B cell (primary cell): ENCODE measurements at regions not wholly inside any gene's neighbourhood (a gene's known extent, or its start where the extent isn't known, plus 50 kb on each side); places are given as distances from the start of the nearest gene placed in this dataset.

Experiments
- ATAC-seq: fragments of 200-7000 bp; cut with Tn5 transposase; one replicate; pipeline ENCODE4 v1.10.0; 2021; ENCODE audit warnings: low read depth, mild to moderate bottlenecking, moderate number of reproducible peaks, moderate library complexity
- CTCF ChIA-PET: fragments of 350-600 bp; sonication (Branson Sonifier 250); formaldehyde crosslinking; loops from one replicate; lab custom pipeline; 2021; ENCODE audit warnings: antibody characterized with exemption, inconsistent platforms; lab: Charles Lee
- POLR2A ChIA-PET: fragments of 350-600 bp; sonication (Branson Sonifier 250); formaldehyde crosslinking; loops from one replicate; lab custom pipeline; 2021; ENCODE audit warnings: antibody characterized with exemption; lab: Charles Lee
- DNase-seq: peaks from one replicate; pipeline ENCODE4 v3.0.0; 2013
- H2AFZ ChIP-seq: 2 replicates; pipeline ENCODE4 v1.6.1; 2012; ENCODE audit warnings: mild to moderate bottlenecking, low read depth, low read length; ENCODE audit not compliant: insufficient read depth, poor library complexity, severe bottlenecking
- H3K27ac ChIP-seq, 2 donors: 1 replicate in 1 of 2; 2 replicates in 1 of 2; pipeline ENCODE4 v1.5.1; 2012 to 2013; ENCODE audit warnings: low read length in 2 of 2, mild to moderate bottlenecking in 2 of 2, moderate library complexity in 1 of 2
- H3K27me3 ChIP-seq, 4 experiments: fragments of 200-600 bp in 1 of 4; sonication (generic) in 1 of 4; replicated peaks in 1 of 4; 1 replicate in 2 of 4; 2 replicates in 2 of 4; pipeline versions ENCODE4 v1.6.1 to v1.7.0; 2013 to 2016; ENCODE audit warnings: low read length in 3 of 4, mild to moderate bottlenecking in 2 of 4, mixed read lengths in 1 of 4, moderate library complexity in 1 of 4; ENCODE audit not compliant: insufficient read depth in 4 of 4, control insufficient read depth in 3 of 4; ENCODE audit errors: control extremely low read depth in 1 of 4
- H3K36me3 ChIP-seq, 2 experiments: replicated peaks in 1 of 2; 1 replicate in 1 of 2; 2 replicates in 1 of 2; pipeline versions ENCODE4 v1.6.1 to v1.7.1; 2013; ENCODE audit warnings: low read length in 1 of 2; ENCODE audit not compliant: insufficient read depth in 2 of 2, control insufficient read depth in 1 of 2; ENCODE audit errors: control extremely low read depth in 1 of 2, extremely low read depth in 1 of 2
- H3K4me1 ChIP-seq, 2 donors: fragments of 200-600 bp in 1 of 2; sonication (generic) in 1 of 2; 1 replicate in 1 of 2; 2 replicates in 1 of 2; pipeline versions ENCODE4 v1.5.1 to v1.6.1; 2013 to 2017; ENCODE audit warnings: low read length in 2 of 2; ENCODE audit not compliant: control insufficient read depth in 2 of 2, insufficient read depth in 2 of 2
- H3K4me2 ChIP-seq: replicated peaks from 2 replicates; pipeline ENCODE3; 2012; ENCODE audit warnings: mild to moderate bottlenecking, low read depth, low read length; ENCODE audit not compliant: poor library complexity, severe bottlenecking
- H3K4me3 ChIP-seq, 5 experiments: fragments of 200-600 bp in 1 of 5; sonication (generic) in 1 of 5; 1 replicate in 3 of 5; 2 replicates in 2 of 5; pipeline versions ENCODE4 v1.5.1 to v1.7.0; 2011 to 2016; ENCODE audit warnings: low read length in 4 of 5, mild to moderate bottlenecking in 4 of 5, low read depth in 2 of 5, control low read depth in 1 of 5, moderate library complexity in 1 of 5; ENCODE audit not compliant: insufficient read depth in 1 of 5; ENCODE audit errors: control extremely low read depth in 1 of 5, extremely low read depth in 1 of 5
- H3K79me2 ChIP-seq: fragments of 200-600 bp; sonication (generic); one replicate; pipeline ENCODE4 v1.6.0; 2016; ENCODE audit warnings: low read length; ENCODE audit not compliant: control insufficient read depth, insufficient read depth
- H3K9ac ChIP-seq: fragments of 200-600 bp; sonication (generic); 2 replicates; pipeline ENCODE4 v1.6.1; 2017; ENCODE audit warnings: mild to moderate bottlenecking, low read length, moderate library complexity
- H3K9me3 ChIP-seq, 3 donors: one replicate each; pipeline versions ENCODE4 v1.6.1 to v1.7.1; 2013; ENCODE audit warnings: low read length in 2 of 3; ENCODE audit not compliant: control insufficient read depth in 2 of 3, insufficient read depth in 1 of 3; ENCODE audit errors: control extremely low read depth in 1 of 3
- H4K20me1 ChIP-seq: 2 replicates; pipeline ENCODE4 v1.6.0; 2012; ENCODE audit warnings: mild to moderate bottlenecking, low read length; ENCODE audit not compliant: insufficient read depth, control insufficient read depth, poor library complexity, severe bottlenecking
- H3K27ac Mint-ChIP-seq: one replicate; pipeline ENCODE4 v1.8.0; 2021; ENCODE audit warnings: mixed read lengths
- H3K27me3 Mint-ChIP-seq: one replicate; pipeline ENCODE4 v1.8.0; 2021; ENCODE audit warnings: mixed read lengths
- H3K4me1 Mint-ChIP-seq: one replicate; pipeline ENCODE4 v1.8.0; 2021; ENCODE audit warnings: mixed read lengths
- H3K4me3 Mint-ChIP-seq: one replicate; pipeline ENCODE4 v1.8.0; 2021; ENCODE audit warnings: mixed read lengths
- H3K9me3 Mint-ChIP-seq: one replicate; pipeline ENCODE4 v1.8.0; 2022; ENCODE audit warnings: mixed read lengths; ENCODE audit not compliant: insufficient read depth
- EZH2 ChIP-seq: IDR thresholded peaks from 2 replicates; pipeline ENCODE4 v1.6.1; 2012; ENCODE audit warnings: borderline replicate concordance, low read depth, mild to moderate bottlenecking, moderate library complexity, low read length; ENCODE audit not compliant: insufficient read depth, poor library complexity, severe bottlenecking
- WGBS: methylation state at CpG from one replicate; pipeline ENCODE4 v1.1.5; 2013; ENCODE audit warnings: missing lambda C conversion rate; ENCODE audit not compliant: insufficient coverage; 5-methylcytosine and 5-hydroxymethylcytosine counted together
- intact Hi-C: fragments of 100-400 bp; cut with micrococcal nuclease; formaldehyde crosslinking; loops from one replicate; pipeline ENCODE4 v1.10.0; 2022
- TF ChIP-seq, protein P1 (sequence below): fragments of 200-600 bp; IDR thresholded peaks from one replicate; pipeline ENCODE4 v1.8.0; 2022; ENCODE audit warnings: antibody characterized with exemption, mild to moderate bottlenecking

DNA sequence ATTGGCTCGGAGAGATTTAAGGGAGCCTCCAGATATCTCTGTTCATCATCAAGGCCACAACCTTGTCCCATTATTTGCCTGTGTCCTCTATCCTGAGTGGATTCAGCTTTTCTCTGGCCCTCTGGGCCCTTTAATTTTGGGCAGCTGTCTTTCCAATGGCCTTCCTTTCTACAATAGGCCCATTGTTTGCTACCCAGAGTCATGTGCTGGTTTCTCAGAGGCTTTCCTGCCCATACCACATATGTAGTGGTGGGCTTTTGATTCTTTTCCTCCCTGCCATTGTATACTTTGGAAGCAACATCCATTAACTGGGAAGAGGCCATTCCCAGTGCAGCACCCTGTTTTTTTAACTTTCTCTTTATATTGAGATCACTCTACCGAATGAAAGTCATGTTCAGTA, 233.9 kb upstream of the SGCD start:
- DNase-seq: no peak
- H2AFZ ChIP-seq: no peak overlapping the region
- ATAC-seq: no peak
- no peaks in the 10 kb centered on the region for H3K36me3 ChIP-seq
- WGBS: no CpG with 5 or more reads among the region's 2 CpGs
- H3K27me3 ChIP-seq: no peaks in the 10 kb centered on the region
- CTCF ChIA-PET: no interaction called here
- H3K9ac ChIP-seq: no peak overlapping the region
- intact Hi-C loops: no loop called here
- no peaks in the 10 kb centered on the region for H3K4me1 ChIP-seq
- peaks cover 0 to 15% (median 0%) of the 10 kb centered on the region in 3 donors for H3K9me3 ChIP-seq
- peaks cover 3% of the 10 kb centered on the region for H3K9me3 Mint-ChIP-seq
- no peak overlapping the region for H3K4me3 Mint-ChIP-seq
- POLR2A ChIA-PET: no interaction called here
- H4K20me1 ChIP-seq: no peaks in the 10 kb centered on the region
- no peak overlapping the region for H3K4me2 ChIP-seq
- no peaks in the 10 kb centered on the region for H3K27me3 Mint-ChIP-seq
- H3K79me2 ChIP-seq: no peaks in the 10 kb centered on the region
- no peak overlapping the region for H3K27ac ChIP-seq
- no peak overlapping the region for H3K4me3 ChIP-seq
- no peaks in the 10 kb centered on the region for H3K4me1 Mint-ChIP-seq
- TF ChIP-seq, protein P1, sequence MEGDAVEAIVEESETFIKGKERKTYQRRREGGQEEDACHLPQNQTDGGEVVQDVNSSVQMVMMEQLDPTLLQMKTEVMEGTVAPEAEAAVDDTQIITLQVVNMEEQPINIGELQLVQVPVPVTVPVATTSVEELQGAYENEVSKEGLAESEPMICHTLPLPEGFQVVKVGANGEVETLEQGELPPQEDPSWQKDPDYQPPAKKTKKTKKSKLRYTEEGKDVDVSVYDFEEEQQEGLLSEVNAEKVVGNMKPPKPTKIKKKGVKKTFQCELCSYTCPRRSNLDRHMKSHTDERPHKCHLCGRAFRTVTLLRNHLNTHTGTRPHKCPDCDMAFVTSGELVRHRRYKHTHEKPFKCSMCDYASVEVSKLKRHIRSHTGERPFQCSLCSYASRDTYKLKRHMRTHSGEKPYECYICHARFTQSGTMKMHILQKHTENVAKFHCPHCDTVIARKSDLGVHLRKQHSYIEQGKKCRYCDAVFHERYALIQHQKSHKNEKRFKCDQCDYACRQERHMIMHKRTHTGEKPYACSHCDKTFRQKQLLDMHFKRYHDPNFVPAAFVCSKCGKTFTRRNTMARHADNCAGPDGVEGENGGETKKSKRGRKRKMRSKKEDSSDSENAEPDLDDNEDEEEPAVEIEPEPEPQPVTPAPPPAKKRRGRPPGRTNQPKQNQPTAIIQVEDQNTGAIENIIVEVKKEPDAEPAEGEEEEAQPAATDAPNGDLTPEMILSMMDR: no peak
- no peak for TF ChIP-seq EZH2
- no peak overlapping the region for H3K27ac Mint-ChIP-seq

DNA sequence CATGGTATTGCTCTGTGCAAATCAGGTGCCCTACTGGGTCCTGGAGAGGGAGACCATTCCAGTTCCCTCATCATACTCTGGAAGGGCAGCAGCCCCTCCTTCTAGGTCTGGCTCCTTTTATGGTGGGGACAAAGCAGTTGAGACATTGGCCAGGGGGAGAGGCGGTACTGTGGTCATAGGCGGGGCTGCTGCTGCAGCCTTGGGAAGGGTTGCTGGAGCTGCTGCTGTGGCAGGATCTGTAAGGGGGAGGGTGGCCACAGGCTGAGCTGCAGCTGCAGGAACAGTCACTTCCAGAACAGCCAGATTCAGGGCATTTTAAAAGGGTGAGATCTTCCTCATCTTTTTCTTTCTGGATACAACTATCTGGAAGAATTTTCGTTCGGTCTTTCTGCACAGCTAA, 233.0 kb upstream of the SGCD start:
- no peaks in the 10 kb centered on the region for H3K27me3 ChIP-seq
- no peaks in the 10 kb centered on the region for H3K36me3 ChIP-seq
- H3K27me3 Mint-ChIP-seq: no peaks in the 10 kb centered on the region
- POLR2A ChIA-PET: no interaction called here
- H3K4me1 Mint-ChIP-seq: no peaks in the 10 kb centered on the region
- DNase-seq (no peak), ATAC-seq (no peak)
- peaks cover 3% of the 10 kb centered on the region for H3K9me3 Mint-ChIP-seq
- 80% methylated on average over 4 of the region's 4 CpGs for WGBS
- no peak for TF ChIP-seq EZH2
- TF ChIP-seq, protein P1: no peak
- CTCF ChIA-PET: no interaction called here
- H3K27ac ChIP-seq: no peak overlapping the region
- H3K4me3 ChIP-seq: no peak overlapping the region
- no peaks in the 10 kb centered on the region for H3K79me2 ChIP-seq
- no peak overlapping the region for H3K4me3 Mint-ChIP-seq
- no peak overlapping the region for H3K27ac Mint-ChIP-seq
- intact Hi-C loops: no loop called here
- H3K9ac ChIP-seq: no peak overlapping the region
- no peaks in the 10 kb centered on the region for H4K20me1 ChIP-seq
- peaks cover 0 to 15% (median 0%) of the 10 kb centered on the region in 3 donors for H3K9me3 ChIP-seq
- H2AFZ ChIP-seq: no peak overlapping the region
- no peak overlapping the region for H3K4me2 ChIP-seq
- no peaks in the 10 kb centered on the region for H3K4me1 ChIP-seq
